ENCODE measurements at regions not wholly inside any gene's neighbourhood (a gene's known extent, or its start where the extent isn't known, plus 50 kb on each side); places are given as distances from the start of the nearest gene placed in this dataset.

DNA sequence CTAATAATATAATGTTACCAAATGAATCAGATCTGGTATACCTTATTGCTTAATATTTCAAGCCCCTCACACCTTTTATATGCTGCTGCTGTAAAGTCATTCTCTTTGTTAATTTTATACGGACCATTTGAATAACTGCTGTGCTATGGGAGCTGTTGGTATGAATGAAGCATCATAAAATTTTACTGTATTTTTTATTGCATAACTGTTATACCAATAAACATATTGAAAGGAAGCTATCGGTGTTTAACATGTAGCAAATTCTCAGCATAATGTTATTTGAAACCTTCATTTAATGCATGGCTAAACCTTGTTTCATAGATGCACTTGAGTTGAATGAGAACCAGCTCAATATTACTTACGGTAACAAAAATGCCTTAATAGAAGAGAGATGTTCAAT lies 1040.3 kb downstream of the SOCS6 start:
- Histone ChIP-seq H3K4me3 (ENCODE audit: low read length in 3 of 3) (no peak overlapping the region), H3K36me3 (ENCODE audit: control insufficient read depth in 2 of 3, insufficient read depth in 3 of 3, low read length in 3 of 3) (no peaks in the 10 kb centered on the region), H3K27me3 (ENCODE audit: control insufficient read depth, insufficient read depth, low read length) (no peaks in the 10 kb centered on the region), H3K4me1 (ENCODE audit: control insufficient read depth in 2 of 3, insufficient read depth in 2 of 3, low read depth in 1 of 3, low read length in 3 of 3) (no peaks in the 10 kb centered on the region), H3K27ac (ENCODE audit: low read depth in 2 of 2, low read length in 2 of 2) (no peak overlapping the region), H3K9ac (ENCODE audit: low read length in 3 of 3) (no peak overlapping the region), H3K9me3 (ENCODE audit: control insufficient read depth in 2 of 3, insufficient read depth in 1 of 3, low read length in 3 of 3) (no peaks in the 10 kb centered on the region)
- TF ChIP-seq CTCF (IDR thresholded peaks at IDR 0.05; ENCODE audit: borderline replicate concordance, extremely low read depth, insufficient read depth), result no peak
- no peak for FAIRE-seq
- no peak for DNase-seq
- intact Hi-C loops (cut with DNase I), result no loop called here

- H3K9ac ChIP-seq (ENCODE audit: low read length in 3 of 3), result no peak overlapping the region
- H3K4me1 ChIP-seq (ENCODE audit: control insufficient read depth in 2 of 3, insufficient read depth in 2 of 3, low read depth in 1 of 3, low read length in 3 of 3), result no peaks in the 10 kb centered on the region
- TF ChIP-seq CTCF (IDR thresholded peaks at IDR 0.05; ENCODE audit: borderline replicate concordance, extremely low read depth, insufficient read depth), result no peak
- no peak for FAIRE-seq
- no peaks in the 10 kb centered on the region for H3K36me3 ChIP-seq (ENCODE audit: control insufficient read depth in 2 of 3, insufficient read depth in 3 of 3, low read length in 3 of 3)
- intact Hi-C loops (cut with DNase I), result no loop called here
- H3K27me3 ChIP-seq (ENCODE audit: control insufficient read depth, insufficient read depth, low read length), result no peaks in the 10 kb centered on the region
- peak in 2 of 5 donors; percentile 21 to 35 for DNase-seq
- H3K9me3 ChIP-seq (ENCODE audit: control insufficient read depth in 2 of 3, insufficient read depth in 1 of 3, low read length in 3 of 3), result no peaks in the 10 kb centered on the region
- no peak overlapping the region for H3K27ac ChIP-seq (ENCODE audit: low read depth in 2 of 2, low read length in 2 of 2)
- no peak overlapping the region for H3K4me3 ChIP-seq (ENCODE audit: low read length in 3 of 3)
Measured at GRCh38 chr18:71327850-71328249, 1039.0 kb downstream of the SOCS6 start.

- H3K9me3 ChIP-seq (ENCODE audit: control insufficient read depth in 2 of 3, insufficient read depth in 1 of 3, low read length in 3 of 3), result no peaks in the 10 kb centered on the region
- intact Hi-C loops (cut with DNase I), result no loop called here
- H3K27ac ChIP-seq (ENCODE audit: low read depth in 2 of 2, low read length in 2 of 2), result no peak overlapping the region
- no peak for FAIRE-seq
- TF ChIP-seq CTCF (IDR thresholded peaks at IDR 0.05; ENCODE audit: borderline replicate concordance, extremely low read depth, insufficient read depth), result no peak
- DNase-seq, result no peak
- no peaks in the 10 kb centered on the region for H3K27me3 ChIP-seq (ENCODE audit: control insufficient read depth, insufficient read depth, low read length)
- no peaks in the 10 kb centered on the region for H3K36me3 ChIP-seq (ENCODE audit: control insufficient read depth in 2 of 3, insufficient read depth in 3 of 3, low read length in 3 of 3)
- H3K4me1 ChIP-seq (ENCODE audit: control insufficient read depth in 2 of 3, insufficient read depth in 2 of 3, low read depth in 1 of 3, low read length in 3 of 3), result no peaks in the 10 kb centered on the region
- H3K9ac ChIP-seq (ENCODE audit: low read length in 3 of 3), result no peak overlapping the region
- no peak overlapping the region for H3K4me3 ChIP-seq (ENCODE audit: low read length in 3 of 3)
Measured at GRCh38 chr18:71327441-71327840, 1038.6 kb downstream of the SOCS6 start.

- no peak overlapping the region for H3K27ac ChIP-seq (ENCODE audit: low read depth in 2 of 2, low read length in 2 of 2)
- DNase-seq (peak in 1 of 5 donors; percentile 49), FAIRE-seq (no peak)
- H3K4me1 ChIP-seq (ENCODE audit: control insufficient read depth in 2 of 3, insufficient read depth in 2 of 3, low read depth in 1 of 3, low read length in 3 of 3), result no peaks in the 10 kb centered on the region
- H3K4me3 ChIP-seq (ENCODE audit: low read length in 3 of 3), result no peak overlapping the region
- intact Hi-C loops (cut with DNase I), result no loop called here
- no peaks in the 10 kb centered on the region for H3K27me3 ChIP-seq (ENCODE audit: control insufficient read depth, insufficient read depth, low read length)
- H3K9ac ChIP-seq (ENCODE audit: low read length in 3 of 3), result no peak overlapping the region
- no peaks in the 10 kb centered on the region for H3K9me3 ChIP-seq (ENCODE audit: control insufficient read depth in 2 of 3, insufficient read depth in 1 of 3, low read length in 3 of 3)
- H3K36me3 ChIP-seq (ENCODE audit: control insufficient read depth in 2 of 3, insufficient read depth in 3 of 3, low read length in 3 of 3), result no peaks in the 10 kb centered on the region
- TF ChIP-seq CTCF (IDR thresholded peaks at IDR 0.05; ENCODE audit: borderline replicate concordance, extremely low read depth, insufficient read depth), result no peak
Measured at GRCh38 chr18:71326826-71327225, 1038.0 kb downstream of the SOCS6 start.
